ENCODE measurements at regions not wholly inside any gene's neighbourhood (a gene's known extent, or its start where the extent isn't known, plus 50 kb on each side); places are given as distances from the start of the nearest gene placed in this dataset.

- TF ChIP-seq CTCF (IDR thresholded peaks at IDR 0.05) (no peak), POLR2A (IDR thresholded peaks at IDR 0.05) (no peak)
Observed at GRCh38 chr4:112888622-112889021, 160.8 kb upstream of the ANK2 start.

All from adrenal gland (tissue), 5 donors.